Stimulated activated CD4-positive, alpha-beta T cell treated with anti-CD3 and anti-CD28 coated beads, TNF-alpha, amount 100 ng/mL, for 1 hour (primary cell): ENCODE measurements at regions not wholly inside any gene's neighbourhood (a gene's known extent, or its start where the extent isn't known, plus 50 kb on each side); places are given as distances from the start of the nearest gene placed in this dataset.

Experiments
- DNase-seq, 3 donors: peaks; one replicate each; pipeline ENCODE4 v3.0.0-alpha.2; 2020; ENCODE audit warnings: low read depth in 3 of 3, low spot score in 1 of 3

- DNase-seq = no peak
Observed at GRCh38 chr6:164331026-164331425, 916.5 kb downstream of the QKI start.

GRCh38 chr6:164325168-164325567 is 910.6 kb downstream of the QKI start:
- DNase-seq = no peak

GRCh38 chr6:164322533-164322932 is 908.0 kb downstream of the QKI start:
- no peak for DNase-seq

- no peak for DNase-seq
Observed at GRCh38 chr6:164321297-164321696, 906.8 kb downstream of the QKI start.

- DNase-seq = no peak
Observed at GRCh38 chr6:164315376-164315775, 900.9 kb downstream of the QKI start.

- DNase-seq = no peak
Observed at GRCh38 chr6:164308339-164308738, 893.8 kb downstream of the QKI start.

- no peak for DNase-seq
Observed at GRCh38 chr6:164303102-164303964, 888.8 kb downstream of the QKI start.

- DNase-seq = no peak
Observed at GRCh38 chr6:164296411-164296810, 881.9 kb downstream of the QKI start.

GRCh38 chr6:164294047-164294784 is 879.7 kb downstream of the QKI start:
- DNase-seq = no peak

GRCh38 chr6:164291224-164291623 is 876.7 kb downstream of the QKI start:
- no peak for DNase-seq

GRCh38 chr6:164290101-164290500 is 875.6 kb downstream of the QKI start:
- DNase-seq = no peak

- DNase-seq = no peak
Observed at GRCh38 chr6:164286011-164286410, 871.5 kb downstream of the QKI start.

GRCh38 chr6:164283574-164283973 is 869.1 kb downstream of the QKI start:
- DNase-seq = no peak

GRCh38 chr6:164276211-164276610 is 861.7 kb downstream of the QKI start:
- DNase-seq = no peak

- no peak for DNase-seq
Observed at GRCh38 chr6:164275773-164276172, 861.3 kb downstream of the QKI start.

- DNase-seq = no peak
Observed at GRCh38 chr6:164274493-164274892, 860.0 kb downstream of the QKI start.

GRCh38 chr6:164273491-164273890 is 859.0 kb downstream of the QKI start:
- no peak for DNase-seq

GRCh38 chr6:164266851-164267250 is 852.3 kb downstream of the QKI start:
- no peak for DNase-seq

GRCh38 chr6:164262348-164262747 is 847.8 kb downstream of the QKI start:
- DNase-seq = no peak

GRCh38 chr6:164258421-164258820 is 843.9 kb downstream of the QKI start:
- DNase-seq = no peak

GRCh38 chr6:164252948-164253347 is 838.4 kb downstream of the QKI start:
- DNase-seq = no peak

GRCh38 chr6:164252291-164252690 is 837.8 kb downstream of the QKI start:
- DNase-seq = no peak
